CD8-positive, alpha-beta memory T cell (primary cell): ENCODE measurements at regions not wholly inside any gene's neighbourhood (a gene's known extent, or its start where the extent isn't known, plus 50 kb on each side); places are given as distances from the start of the nearest gene placed in this dataset.
A peak's percentile ranks its signal among the peaks of the same experiment; 100 is the strongest.

Source experiments
- CTCF ChIA-PET: fragments of 350-600 bp; sonication (Branson Sonifier 250); formaldehyde crosslinking; loops from one replicate; lab custom pipeline; 2021; ENCODE audit warnings: antibody characterized with exemption; lab: Charles Lee
- POLR2A ChIA-PET: fragments of 350-600 bp; sonication (Branson Sonifier 250); formaldehyde crosslinking; loops from one replicate; lab custom pipeline; 2021; ENCODE audit warnings: antibody characterized with exemption; lab: Charles Lee
- DNase-seq, 5 donors: peaks; one replicate each; pipeline versions ENCODE4 v3.0.0 to v3.0.0-alpha.2; 2020 to 2022; ENCODE audit warnings: mixed read lengths in 1 of 5
- H3K27ac ChIP-seq: one replicate; pipeline ENCODE4 v1.7.0; 2013; ENCODE audit warnings: low read depth, mild to moderate bottlenecking, low read length, moderate library complexity
- H3K27me3 ChIP-seq: 2 replicates; pipeline ENCODE4 v1.7.0; 2013; ENCODE audit warnings: low read length, mild to moderate bottlenecking; ENCODE audit not compliant: insufficient read depth, poor library complexity, severe bottlenecking
- H3K36me3 ChIP-seq: 2 replicates; pipeline ENCODE4 v1.7.0; 2013; ENCODE audit warnings: mild to moderate bottlenecking, low read length, moderate library complexity; ENCODE audit not compliant: insufficient read depth
- H3K4me1 ChIP-seq: 2 replicates; pipeline ENCODE4 v1.7.0; 2013; ENCODE audit warnings: mild to moderate bottlenecking, low read length, moderate library complexity; ENCODE audit not compliant: insufficient read depth
- H3K4me3 ChIP-seq: 2 replicates; pipeline ENCODE4 v1.7.0; 2013; ENCODE audit warnings: mild to moderate bottlenecking, low read length
- H3K9me3 ChIP-seq: 2 replicates; pipeline ENCODE4 v1.7.0; 2013; ENCODE audit warnings: mild to moderate bottlenecking, low read length
- H3K27ac Mint-ChIP-seq, 8 donors: one replicate each; pipeline ENCODE4 v1.8.0; 2020 to 2021; ENCODE audit warnings: mixed read lengths in 8 of 8, mild to moderate bottlenecking in 6 of 8, inconsistent platforms in 3 of 8, moderate library complexity in 3 of 8
- H3K27me3 Mint-ChIP-seq, 2 donors: one replicate each; pipeline ENCODE4 v1.8.0; 2020 to 2021; ENCODE audit warnings: mixed read lengths in 2 of 2, mild to moderate bottlenecking in 1 of 2, moderate library complexity in 1 of 2
- H3K36me3 Mint-ChIP-seq, 3 donors: one replicate each; pipeline ENCODE4 v1.8.0; 2020 to 2021; ENCODE audit warnings: mixed read lengths in 3 of 3, inconsistent platforms in 1 of 3, mild to moderate bottlenecking in 1 of 3
- H3K4me1 Mint-ChIP-seq, 3 donors: one replicate each; pipeline ENCODE4 v1.8.0; 2020 to 2021; ENCODE audit warnings: mixed read lengths in 3 of 3, inconsistent platforms in 1 of 3, mild to moderate bottlenecking in 1 of 3
- H3K4me3 Mint-ChIP-seq, 7 donors: one replicate each; pipeline ENCODE4 v1.8.0; 2020 to 2021; ENCODE audit warnings: mixed read lengths in 7 of 7, mild to moderate bottlenecking in 6 of 7, moderate library complexity in 4 of 7, inconsistent platforms in 2 of 7
- H3K9me3 Mint-ChIP-seq, 5 donors: one replicate each; pipeline ENCODE4 v1.8.0; 2020 to 2022; ENCODE audit warnings: mixed read lengths in 5 of 5, mild to moderate bottlenecking in 3 of 5, moderate library complexity in 2 of 5, inconsistent platforms in 1 of 5

DNA sequence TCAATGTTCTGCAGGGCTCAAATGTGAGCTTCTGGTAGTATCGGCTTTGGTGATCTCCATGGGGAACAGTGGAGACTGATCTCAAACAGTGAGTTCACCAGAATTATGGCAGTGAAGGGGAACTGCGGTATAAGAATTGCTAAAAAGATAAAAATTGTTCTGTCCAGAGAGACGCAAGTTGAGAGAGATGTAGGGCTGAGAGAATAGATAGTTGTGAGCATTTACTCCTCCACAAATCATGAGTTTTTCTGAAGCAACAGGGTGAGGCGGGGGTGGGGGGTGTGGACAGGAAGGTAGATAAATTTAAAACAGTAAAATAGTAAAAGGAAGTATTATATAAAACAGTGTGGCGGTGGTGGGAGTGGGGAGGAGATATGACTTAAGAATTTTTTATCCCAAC lies 98.6 kb upstream of the NEDD9 start:
- peaks cover 18% of the 10 kb centered on the region for H3K4me1 ChIP-seq
- DNase-seq: no peak
- H3K4me1 Mint-ChIP-seq: peaks cover 62 to 95% (median 85%) of the 10 kb centered on the region in 3 donors
- H3K27ac Mint-ChIP-seq: peak overlapping the region in 6 of 8 donors; percentile 2 to 86 (median 36)
- no peaks in the 10 kb centered on the region for H3K9me3 ChIP-seq
- no peak overlapping the region for H3K27ac ChIP-seq
- H3K27me3 ChIP-seq: no peaks in the 10 kb centered on the region
- H3K27me3 Mint-ChIP-seq: no peaks in the 10 kb centered on the region
- no peak overlapping the region for H3K4me3 ChIP-seq
- peaks cover 11 to 57% (median 33%) of the 10 kb centered on the region in 3 donors for H3K36me3 Mint-ChIP-seq
- ChIA-PET CTCF (interaction anchor here (1.4 kb wide), 1 partner anchor 159 kb away, joined by 3 read pairs; no protein-coding TSS in a partner anchor), POLR2A (interaction anchor here (0.8 kb wide), 1 partner anchor 83 kb away, joined by 3 read pairs; no protein-coding TSS in a partner anchor)
- H3K4me3 Mint-ChIP-seq: no peak overlapping the region
- H3K9me3 Mint-ChIP-seq: no peaks in the 10 kb centered on the region
- no peaks in the 10 kb centered on the region for H3K36me3 ChIP-seq

DNA sequence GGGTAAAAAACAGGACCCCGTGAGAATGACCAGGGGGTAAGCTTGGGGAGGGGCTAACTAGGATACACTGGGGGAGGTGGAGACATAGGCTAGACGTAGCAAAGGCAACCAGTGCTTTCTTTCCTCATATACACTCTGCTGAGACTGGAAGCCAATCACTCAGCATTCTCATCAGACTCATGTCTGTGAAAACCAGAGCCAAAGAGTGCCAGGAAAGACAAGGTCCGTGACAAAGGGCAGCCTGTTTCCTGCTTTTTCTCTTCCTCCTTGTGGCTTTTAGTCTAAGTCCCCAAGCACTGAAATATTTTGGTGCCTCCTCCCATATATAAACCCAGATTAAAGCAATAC lies 97.9 kb upstream of the NEDD9 start:
- Histone ChIP-seq H3K4me3 (no peak overlapping the region), H3K4me1 (peaks cover 18% of the 10 kb centered on the region), H3K27ac (no peak overlapping the region), H3K27me3 (no peaks in the 10 kb centered on the region), H3K9me3 (no peaks in the 10 kb centered on the region), H3K36me3 (no peaks in the 10 kb centered on the region)
- CTCF ChIA-PET: no interaction called here
- no peak overlapping the region for H3K4me3 Mint-ChIP-seq
- POLR2A ChIA-PET: interaction anchor here (0.8 kb wide), 1 partner anchor 83 kb away, joined by 3 read pairs; no protein-coding TSS in a partner anchor
- peaks cover 60 to 93% (median 78%) of the 10 kb centered on the region in 3 donors for H3K4me1 Mint-ChIP-seq
- H3K36me3 Mint-ChIP-seq: peaks cover 11 to 52% (median 30%) of the 10 kb centered on the region in 3 donors
- H3K27me3 Mint-ChIP-seq: no peaks in the 10 kb centered on the region
- H3K27ac Mint-ChIP-seq: peak overlapping the region in 7 of 8 donors; percentile 17 to 84 (median 72)
- no peaks in the 10 kb centered on the region for H3K9me3 Mint-ChIP-seq
- no peak for DNase-seq

DNA sequence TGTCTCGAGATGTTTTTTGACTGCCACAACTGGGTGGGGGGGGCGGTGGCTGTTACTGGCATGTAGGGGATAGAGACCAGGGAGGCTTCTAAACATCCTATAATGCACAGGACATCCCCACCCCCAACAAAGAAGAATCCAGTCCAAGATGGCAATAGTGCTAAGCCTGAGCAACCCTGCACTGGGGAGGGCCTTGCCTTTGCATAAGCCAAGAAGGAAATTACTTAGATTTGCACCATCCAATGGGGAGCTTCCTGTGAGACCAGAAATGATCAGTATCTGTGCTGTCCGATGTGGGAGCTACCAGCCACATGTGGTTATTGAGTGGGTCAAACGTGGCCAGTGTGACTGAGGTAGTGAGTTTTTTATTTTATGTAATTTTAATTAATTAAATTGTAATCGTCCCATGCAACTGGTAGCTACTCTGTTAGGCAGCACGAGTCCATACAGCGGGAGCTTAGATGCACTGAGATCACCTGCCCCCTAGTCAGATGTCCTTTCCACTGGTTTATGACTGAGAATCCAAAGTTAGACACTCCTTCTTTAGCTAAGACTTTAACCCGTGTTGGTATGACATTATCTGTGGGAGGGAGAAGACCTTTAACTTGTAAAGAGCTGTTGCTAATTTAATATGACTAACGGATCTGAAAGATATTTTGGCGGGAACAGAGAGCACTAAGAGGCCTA lies 97.4 kb upstream of the NEDD9 start:
- ChIA-PET CTCF (no interaction called here), POLR2A (no interaction called here)
- no peaks in the 10 kb centered on the region for H3K27me3 Mint-ChIP-seq
- peaks cover 18% of the 10 kb centered on the region for H3K4me1 ChIP-seq
- H3K4me3 ChIP-seq: no peak overlapping the region
- H3K27me3 ChIP-seq: no peaks in the 10 kb centered on the region
- no peak for DNase-seq
- H3K9me3 ChIP-seq: no peaks in the 10 kb centered on the region
- peak overlapping the region in 1 of 7 donors; percentile 37 for H3K4me3 Mint-ChIP-seq
- H3K36me3 Mint-ChIP-seq: peaks cover 11 to 51% (median 30%) of the 10 kb centered on the region in 3 donors
- H3K27ac ChIP-seq: no peak overlapping the region
- H3K27ac Mint-ChIP-seq: peak overlapping the region in 6 of 8 donors; percentile 17 to 84 (median 58)
- no peaks in the 10 kb centered on the region for H3K9me3 Mint-ChIP-seq
- H3K36me3 ChIP-seq: no peaks in the 10 kb centered on the region
- H3K4me1 Mint-ChIP-seq: peaks cover 61 to 92% (median 74%) of the 10 kb centered on the region in 3 donors

DNA sequence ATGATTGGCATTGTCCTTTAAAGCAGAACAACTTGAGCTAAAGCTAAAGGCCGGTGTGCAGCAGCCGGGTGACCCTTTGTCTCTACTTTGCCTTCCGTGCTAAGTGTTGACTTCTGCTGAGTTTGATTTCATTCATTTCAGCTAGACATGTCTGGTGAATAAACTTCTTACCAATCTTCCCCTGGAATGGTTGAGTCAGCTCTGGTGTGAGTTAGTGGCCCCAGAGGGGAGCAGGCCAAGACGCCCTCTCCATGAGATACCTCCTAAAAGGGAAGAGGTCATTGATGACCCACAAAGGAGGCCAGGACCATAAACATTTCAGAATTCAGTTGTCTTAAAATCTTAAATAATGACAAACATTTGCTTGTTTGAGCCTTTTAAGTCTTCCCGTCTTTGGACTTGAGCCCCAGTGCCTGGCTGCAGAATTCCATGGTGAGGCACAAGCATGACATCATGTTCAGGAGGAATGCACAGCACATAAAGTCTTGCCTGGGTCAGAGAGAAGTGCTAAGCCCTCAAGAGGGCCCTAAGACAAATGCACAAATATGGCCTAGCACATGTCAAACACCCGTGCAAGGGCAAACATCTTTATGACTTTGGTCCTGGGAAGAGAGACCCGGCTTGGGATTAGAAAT lies 96.3 kb upstream of the NEDD9 start:
- ChIA-PET POLR2A (no interaction called here), CTCF (no interaction called here)
- peaks cover 17% of the 10 kb centered on the region for H3K4me1 ChIP-seq
- no peaks in the 10 kb centered on the region for H3K9me3 ChIP-seq
- H3K9me3 Mint-ChIP-seq: no peaks in the 10 kb centered on the region
- no peaks in the 10 kb centered on the region for H3K27me3 Mint-ChIP-seq
- peaks cover 15 to 55% (median 33%) of the 10 kb centered on the region in 3 donors for H3K36me3 Mint-ChIP-seq
- no peak for DNase-seq
- H3K4me3 ChIP-seq: no peak overlapping the region
- H3K27ac Mint-ChIP-seq: peak overlapping the region in 5 of 8 donors; percentile 44 to 68 (median 56)
- H3K4me3 Mint-ChIP-seq: peak overlapping the region in 1 of 7 donors; percentile 59
- no peaks in the 10 kb centered on the region for H3K27me3 ChIP-seq
- no peaks in the 10 kb centered on the region for H3K36me3 ChIP-seq
- H3K4me1 Mint-ChIP-seq: peaks cover 60 to 91% (median 72%) of the 10 kb centered on the region in 3 donors
- no peak overlapping the region for H3K27ac ChIP-seq

GRCh38 chr6:11327961-11328360 lies 95.5 kb upstream of the NEDD9 start:
- no peaks in the 10 kb centered on the region for H3K36me3 ChIP-seq
- no peaks in the 10 kb centered on the region for H3K9me3 ChIP-seq
- CTCF ChIA-PET: no interaction called here
- H3K4me1 ChIP-seq: peaks cover 11% of the 10 kb centered on the region
- no peak overlapping the region for H3K4me3 ChIP-seq
- peaks cover 58 to 91% (median 64%) of the 10 kb centered on the region in 3 donors for H3K4me1 Mint-ChIP-seq
- peak overlapping the region in 1 of 8 donors; percentile 72 for H3K27ac Mint-ChIP-seq
- DNase-seq: no peak
- no peaks in the 10 kb centered on the region for H3K27me3 Mint-ChIP-seq
- H3K9me3 Mint-ChIP-seq: no peaks in the 10 kb centered on the region
- POLR2A ChIA-PET: no interaction called here
- no peaks in the 10 kb centered on the region for H3K27me3 ChIP-seq
- H3K4me3 Mint-ChIP-seq: no peak overlapping the region
- no peak overlapping the region for H3K27ac ChIP-seq
- H3K36me3 Mint-ChIP-seq: peaks cover 15 to 56% (median 33%) of the 10 kb centered on the region in 3 donors

DNA sequence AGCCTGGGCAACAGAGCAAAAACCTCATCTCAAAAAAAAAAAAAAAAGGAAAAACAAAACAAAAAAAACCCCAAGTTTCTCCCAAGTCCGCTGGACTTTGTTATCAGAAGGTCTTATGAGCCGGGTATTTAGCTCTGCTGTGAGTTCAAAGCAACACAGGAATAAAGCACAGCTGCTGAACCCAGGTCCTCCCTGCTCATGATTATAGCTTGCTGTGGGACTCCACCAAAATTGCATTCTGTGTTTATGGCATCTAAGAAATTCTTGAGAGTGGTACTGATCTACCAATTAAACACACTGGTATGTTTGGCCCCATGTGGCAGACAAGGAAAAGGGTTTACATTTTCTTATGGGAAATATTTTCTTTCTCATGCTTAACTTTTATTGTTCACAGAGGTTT lies 93.6 kb upstream of the NEDD9 start:
- no peaks in the 10 kb centered on the region for H3K36me3 ChIP-seq
- Mint-ChIP-seq H3K27ac (peak overlapping the region in 3 of 8 donors; percentile 23 to 48 (median 43)), H3K27me3 (no peaks in the 10 kb centered on the region), H3K9me3 (no peaks in the 10 kb centered on the region), H3K4me1 (peaks cover 49 to 83% (median 59%) of the 10 kb centered on the region in 3 donors), H3K4me3 (no peak overlapping the region), H3K36me3 (peaks cover 8 to 55% (median 33%) of the 10 kb centered on the region in 3 donors)
- no peak overlapping the region for H3K4me3 ChIP-seq
- peaks cover 11% of the 10 kb centered on the region for H3K4me1 ChIP-seq
- H3K27ac ChIP-seq: no peak overlapping the region
- H3K27me3 ChIP-seq: no peaks in the 10 kb centered on the region
- CTCF ChIA-PET: no interaction called here
- POLR2A ChIA-PET: no interaction called here
- H3K9me3 ChIP-seq: no peaks in the 10 kb centered on the region
- DNase-seq: no peak

GRCh38 chr6:11324453-11325015 lies 92.1 kb upstream of the NEDD9 start:
- Mint-ChIP-seq H3K4me3 (no peak overlapping the region), H3K36me3 (peaks cover 8 to 62% (median 36%) of the 10 kb centered on the region in 3 donors), H3K27ac (peak overlapping the region; percentile 55 to 83 (median 68)), H3K9me3 (no peaks in the 10 kb centered on the region), H3K27me3 (no peaks in the 10 kb centered on the region), H3K4me1 (peaks cover 44 to 81% (median 57%) of the 10 kb centered on the region in 3 donors)
- Histone ChIP-seq H3K27ac (no peak overlapping the region), H3K4me1 (no peaks in the 10 kb centered on the region), H3K36me3 (no peaks in the 10 kb centered on the region), H3K4me3 (no peak overlapping the region), H3K27me3 (no peaks in the 10 kb centered on the region), H3K9me3 (no peaks in the 10 kb centered on the region)
- DNase-seq: no peak
- ChIA-PET POLR2A (no interaction called here), CTCF (no interaction called here)
